ENCODE measurements at regions not wholly inside any gene's neighbourhood (a gene's known extent, or its start where the extent isn't known, plus 50 kb on each side); places are given as distances from the start of the nearest gene placed in this dataset.

DNA sequence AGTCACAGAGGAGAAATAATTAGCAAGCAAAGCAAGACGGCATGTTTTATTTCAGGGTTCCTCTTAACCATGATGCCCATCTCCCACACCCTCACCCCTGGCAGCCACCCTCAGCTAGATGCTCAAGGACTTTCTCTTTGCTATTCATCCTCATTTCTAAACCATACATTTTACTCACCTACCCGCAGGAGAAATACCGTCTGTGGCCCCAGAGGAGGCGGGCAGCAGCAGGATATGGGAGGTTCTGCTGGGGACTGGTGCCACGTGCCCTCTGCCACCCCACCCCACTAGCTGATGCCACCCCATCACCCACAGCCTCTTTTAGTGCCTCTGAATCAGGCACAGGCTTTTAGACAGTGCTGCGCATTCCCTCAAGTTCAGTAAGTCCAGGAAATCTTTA is 168.7 kb upstream of the ITGB1 start:
- intact Hi-C loops (cut with DNase I) = loop anchor here (5.0 to 10.0 kb wide), 2 partner anchors 112 to 211 kb away; no protein-coding TSS in a partner anchor
- DNase-seq (ENCODE audit: low spot score) = no peak

- DNase-seq (ENCODE audit: low spot score) = no peak
- intact Hi-C loops (cut with DNase I) = loop anchor here (5.0 to 10.0 kb wide), 2 partner anchors 111 to 211 kb away; no protein-coding TSS in a partner anchor
These were observed 167.8 kb upstream of the ITGB1 start for GRCh38 chr10:33125522-33126517.

DNA sequence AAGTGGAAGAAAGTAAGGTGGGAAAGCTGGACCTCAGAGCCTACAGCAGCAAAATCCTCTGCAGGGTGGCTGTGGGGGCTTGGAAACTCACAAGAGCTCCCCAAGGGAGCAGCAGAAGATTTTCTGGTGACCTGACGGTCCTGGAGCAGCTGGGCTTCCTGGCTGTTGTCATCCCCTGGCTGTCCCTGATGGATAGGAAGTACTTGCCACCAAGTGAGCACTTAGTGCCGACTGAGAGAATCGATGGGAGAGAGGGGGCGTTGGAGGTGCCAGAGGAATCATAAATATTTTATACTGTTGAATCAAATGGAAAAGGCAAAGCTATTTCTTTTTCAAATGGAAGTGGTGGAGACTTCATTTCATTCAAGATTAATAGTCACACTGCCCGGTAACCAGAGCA is 167.1 kb upstream of the ITGB1 start:
- DNase-seq (ENCODE audit: low spot score) = no peak
- intact Hi-C loops (cut with DNase I) = loop anchor here (5.0 to 10.0 kb wide), 2 partner anchors 110 to 212 kb away; no protein-coding TSS in a partner anchor

- intact Hi-C loops (cut with DNase I) = loop anchor here (10.0 kb wide), 1 partner anchor 109 kb away; no protein-coding TSS in a partner anchor
- DNase-seq (ENCODE audit: low spot score) = no peak
These were observed 165.7 kb upstream of the ITGB1 start for GRCh38 chr10:33123680-33124079.

DNA sequence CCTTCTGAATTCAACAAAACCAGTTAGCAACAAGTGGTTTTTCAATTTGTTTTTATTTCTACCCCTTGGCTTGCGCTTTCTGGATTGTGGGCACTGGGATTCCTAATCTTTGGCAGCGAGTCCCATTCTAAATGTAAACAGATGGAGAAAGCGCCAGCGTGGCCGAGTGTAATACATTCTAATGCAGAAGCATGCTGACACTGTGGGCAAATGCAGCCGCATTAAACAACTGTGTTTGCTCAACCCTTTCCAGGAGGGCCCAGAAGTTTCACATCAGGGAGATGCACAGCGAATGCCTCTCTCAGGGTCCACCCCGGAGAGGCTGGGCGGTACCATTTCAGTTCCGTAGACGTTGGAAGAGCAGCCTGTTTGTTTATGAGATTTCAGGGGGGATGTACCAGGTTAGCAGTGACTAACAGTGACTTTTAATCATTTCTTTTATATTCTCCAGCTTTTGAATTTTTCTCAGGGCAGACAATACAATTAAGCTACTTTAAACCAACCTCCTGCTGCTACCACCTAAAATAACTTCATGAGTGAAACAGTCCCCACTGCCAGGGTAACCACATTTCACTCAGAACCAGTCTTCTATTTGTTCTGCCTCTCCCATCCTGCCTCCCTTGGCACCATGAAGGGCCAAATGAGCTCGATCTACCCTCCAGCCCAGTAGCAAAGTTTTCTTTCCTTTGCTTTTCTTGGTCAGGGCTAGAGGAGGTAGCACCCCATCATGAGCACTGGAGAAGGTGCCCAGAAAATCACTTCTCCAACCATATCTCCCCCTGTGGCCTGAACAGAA is 164.2 kb upstream of the ITGB1 start:
- DNase-seq (ENCODE audit: low spot score) = no peak
- intact Hi-C loops (cut with DNase I) = loop anchor here (10.0 kb wide), 1 partner anchor 107 kb away; no protein-coding TSS in a partner anchor

DNA sequence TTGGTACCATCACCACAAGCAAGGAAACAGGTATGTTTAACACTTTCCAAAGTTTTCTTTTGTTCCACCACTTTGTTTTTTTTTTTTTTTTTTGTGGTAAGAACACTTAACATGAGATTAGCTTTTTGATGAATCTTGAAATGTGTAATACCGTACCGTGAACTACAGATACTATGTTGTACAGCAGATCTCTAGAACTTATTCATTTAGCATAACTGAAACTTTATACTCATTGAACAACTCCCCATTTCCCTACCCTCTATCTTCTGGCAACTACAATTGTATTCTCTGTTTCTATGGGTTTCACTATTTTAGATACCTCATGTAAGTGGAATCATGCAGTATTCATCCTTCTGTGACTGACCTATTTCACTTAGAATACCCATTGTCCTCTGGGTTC is 162.7 kb upstream of the ITGB1 start:
- DNase-seq (ENCODE audit: low spot score) = no peak
- intact Hi-C loops (cut with DNase I) = loop anchor here (10.0 kb wide), 1 partner anchor 106 kb away; no protein-coding TSS in a partner anchor

GRCh38 chr10:33120275-33120674 is 162.2 kb upstream of the ITGB1 start:
- no peak for DNase-seq (ENCODE audit: low spot score)
- intact Hi-C loops (cut with DNase I) = loop anchor here (10.0 kb wide), 1 partner anchor 105 kb away; no protein-coding TSS in a partner anchor

DNA sequence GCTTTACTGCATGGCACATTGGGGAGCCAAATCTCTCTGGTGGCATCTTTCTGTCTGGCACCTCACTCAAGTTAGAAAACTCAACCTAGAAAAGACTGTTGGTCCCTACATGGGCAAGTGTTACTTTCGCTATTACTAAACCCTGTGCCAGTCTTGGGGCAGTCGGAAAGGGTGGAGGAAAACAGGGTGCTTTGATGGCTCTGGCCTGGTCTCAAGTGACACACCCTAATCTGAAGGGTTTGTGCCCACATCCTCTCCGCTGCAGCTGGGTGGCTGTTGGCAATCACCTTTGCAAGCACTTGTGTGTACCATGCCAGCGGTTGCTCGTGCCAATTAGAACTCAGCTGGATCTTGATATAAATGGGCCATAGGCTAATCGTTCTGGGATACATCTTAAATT is 159.8 kb upstream of the ITGB1 start:
- intact Hi-C loops (cut with DNase I) = loop anchor here (5.0 kb wide), 1 partner anchor 34 kb away; no protein-coding TSS in a partner anchor
- DNase-seq (ENCODE audit: low spot score) = no peak

GRCh38 chr10:33117230-33117629 is 159.2 kb upstream of the ITGB1 start:
- DNase-seq (ENCODE audit: low spot score) = no peak
- intact Hi-C loops (cut with DNase I) = loop anchor here (5.0 kb wide), 1 partner anchor 35 kb away; no protein-coding TSS in a partner anchor

DNA sequence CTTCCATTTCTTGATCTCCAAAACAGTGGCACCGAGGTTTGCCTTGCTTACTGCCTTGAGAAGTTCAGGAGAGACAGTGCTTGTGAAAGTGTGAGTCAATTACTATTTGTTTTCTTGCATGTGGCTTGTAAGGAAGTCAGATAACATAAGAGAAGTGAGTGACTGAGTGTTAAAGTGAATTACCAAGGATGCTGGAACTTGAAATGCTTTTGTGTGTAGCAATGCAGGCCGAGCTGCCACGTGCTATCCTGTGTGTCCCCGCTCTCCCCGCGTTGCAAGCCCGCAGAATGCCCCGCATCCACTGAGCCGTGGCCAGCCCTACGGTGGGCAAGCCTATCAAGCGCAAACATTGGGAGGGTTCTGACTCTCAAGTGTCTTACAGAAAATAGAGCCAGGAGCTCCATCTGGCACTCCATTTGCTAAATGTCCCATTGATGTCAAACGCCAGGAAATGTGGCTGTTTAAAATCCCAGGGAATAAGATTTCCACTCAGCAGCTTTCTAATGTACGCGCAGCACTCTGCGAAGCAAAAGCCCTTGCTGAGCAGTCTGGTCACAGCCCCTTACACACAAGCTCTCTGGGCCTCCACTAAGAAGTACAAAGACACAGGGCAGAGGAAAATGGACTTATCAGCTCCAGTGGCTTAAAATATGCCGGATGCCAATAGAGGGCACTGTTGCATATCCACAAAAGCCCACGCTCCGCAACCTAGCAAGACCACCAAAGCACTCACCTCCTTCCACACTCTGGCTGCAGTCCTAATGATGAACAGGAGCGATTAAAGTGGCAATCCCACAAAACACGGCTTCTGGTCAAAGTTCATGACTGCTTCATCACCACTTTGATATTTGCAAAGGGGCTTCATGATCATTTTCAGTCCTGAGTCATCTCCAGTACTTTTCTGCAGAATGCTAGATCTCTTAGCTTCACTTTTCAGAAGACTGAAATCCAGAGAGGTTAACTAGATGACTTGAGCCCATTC is 158.0 kb upstream of the ITGB1 start:
- DNase-seq (ENCODE audit: low spot score) = no peak
- intact Hi-C loops (cut with DNase I) = loop anchor here (5.0 kb wide), 1 partner anchor 36 kb away; no protein-coding TSS in a partner anchor

DNA sequence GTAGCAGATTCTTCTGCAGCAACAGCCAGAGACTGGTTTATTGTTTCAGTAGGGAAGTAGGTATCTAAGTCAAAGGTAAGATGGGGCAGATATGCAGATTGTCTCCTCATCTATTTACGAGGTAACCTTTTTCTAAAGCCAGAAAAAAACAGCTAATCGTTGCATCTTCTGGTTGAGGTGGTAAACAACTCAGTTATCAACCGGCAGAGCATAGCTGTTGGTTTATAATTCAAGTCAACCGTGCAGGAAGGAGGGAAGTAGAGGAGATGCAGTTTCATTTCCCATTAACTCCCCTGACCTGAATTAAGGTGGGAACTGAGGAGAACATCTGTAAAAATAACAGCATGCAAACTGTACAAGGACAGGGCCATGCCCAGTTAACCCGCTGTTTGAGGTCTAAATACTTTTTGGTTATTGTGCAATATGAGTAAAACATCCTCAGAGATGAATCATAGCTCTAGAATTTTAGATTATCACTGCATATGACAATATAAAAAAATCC is 156.5 kb upstream of the ITGB1 start:
- DNase-seq (ENCODE audit: low spot score) = no peak
- intact Hi-C loops (cut with DNase I) = no loop called here

GRCh38 chr10:33113466-33113865 is 155.4 kb upstream of the ITGB1 start:
- no peak for DNase-seq (ENCODE audit: low spot score)
- intact Hi-C loops (cut with DNase I) = no loop called here

- no peak for DNase-seq (ENCODE audit: low spot score)
- intact Hi-C loops (cut with DNase I) = no loop called here
These were observed 154.9 kb upstream of the ITGB1 start for GRCh38 chr10:33112831-33113455.

DNA sequence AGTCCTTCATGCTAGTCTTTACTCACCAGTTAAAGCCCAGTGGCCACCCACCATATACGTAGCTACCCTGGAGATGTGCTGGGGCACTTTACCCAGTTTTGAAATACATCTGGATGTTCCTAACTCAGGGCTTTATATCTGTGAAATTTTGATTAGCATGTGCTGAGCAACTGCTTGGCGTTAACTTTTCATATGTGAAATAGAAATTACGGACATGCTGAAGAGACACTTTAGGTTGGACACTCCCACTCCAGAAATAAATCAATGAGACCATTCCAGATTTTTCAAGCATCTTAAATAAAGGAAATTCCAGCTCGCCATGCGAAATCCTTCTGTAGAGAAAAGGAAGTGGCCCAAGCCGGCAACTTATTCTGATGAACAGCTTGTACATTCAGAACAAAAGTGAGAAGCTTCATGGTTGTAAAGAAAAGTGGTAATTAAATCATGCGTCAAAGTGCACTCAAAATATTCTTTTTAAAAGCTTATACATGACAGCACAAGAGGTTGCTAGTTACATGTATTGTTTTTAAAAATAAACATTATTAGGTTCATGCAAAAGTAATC is 153.5 kb upstream of the ITGB1 start:
- intact Hi-C loops (cut with DNase I) = no loop called here
- DNase-seq (ENCODE audit: low spot score) = no peak

DNA sequence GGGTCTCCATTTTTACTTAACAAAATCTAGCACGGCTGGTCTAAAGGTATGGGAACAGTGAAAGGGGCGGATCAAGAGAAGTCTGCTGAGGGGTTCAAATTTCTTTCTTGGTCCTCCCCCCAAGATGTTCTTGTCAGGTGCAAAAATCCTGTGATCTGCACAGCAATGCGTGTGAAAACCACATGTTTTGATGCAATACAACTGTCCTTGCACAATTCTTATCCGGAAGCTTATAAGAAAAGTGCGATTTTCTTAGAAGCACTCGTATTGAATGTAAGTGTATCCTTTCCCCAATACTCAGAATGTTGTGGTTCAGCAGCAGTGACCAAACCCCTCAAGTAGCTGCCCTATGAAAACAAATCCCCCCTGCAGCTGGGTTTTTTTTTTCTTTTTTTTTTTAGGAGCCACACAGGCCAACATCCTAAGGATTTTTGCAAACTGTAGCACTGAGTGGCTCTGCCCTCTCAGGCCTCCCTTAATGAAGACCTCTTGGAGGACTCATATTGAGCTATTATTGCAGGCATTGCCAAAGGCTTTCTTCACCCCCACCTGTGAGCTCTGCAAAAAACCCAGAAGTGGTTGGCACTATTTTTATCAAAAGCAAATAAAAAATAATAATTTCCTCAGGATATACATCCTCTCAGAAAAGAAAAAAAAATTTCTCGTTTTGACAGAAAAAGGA is 151.9 kb upstream of the ITGB1 start:
- intact Hi-C loops (cut with DNase I) = no loop called here
- no peak for DNase-seq (ENCODE audit: low spot score)

DNA sequence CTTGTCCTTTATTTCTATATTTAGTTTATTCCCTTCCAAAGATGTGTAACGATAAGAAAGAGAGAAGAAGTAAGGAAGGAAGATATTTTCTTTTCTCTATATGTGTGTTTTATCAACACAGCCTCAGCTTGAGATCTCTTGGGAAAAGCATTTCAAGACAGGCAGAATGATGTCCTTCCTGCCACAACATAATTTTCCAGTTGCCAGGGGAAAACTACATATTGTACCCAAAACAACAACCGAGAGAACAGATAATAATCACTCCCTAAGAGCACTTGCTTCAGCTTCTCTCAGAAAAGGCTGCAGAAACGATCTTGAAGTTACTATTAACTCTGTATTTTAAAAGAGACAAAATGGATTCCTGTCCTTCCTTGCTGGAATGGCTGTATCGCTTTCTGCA is 151.4 kb upstream of the ITGB1 start:
- no peak for DNase-seq (ENCODE audit: low spot score)
- intact Hi-C loops (cut with DNase I) = no loop called here

- intact Hi-C loops (cut with DNase I) = no loop called here
- DNase-seq (ENCODE audit: low spot score) = no peak
These were observed 149.9 kb upstream of the ITGB1 start for GRCh38 chr10:33107953-33108352.

Data from cardiac septum (tissue), 1 donor.